HG02759 (cell line): ENCODE measurements at regions not wholly inside any gene's neighbourhood (a gene's known extent, or its start where the extent isn't known, plus 50 kb on each side); places are given as distances from the start of the nearest gene placed in this dataset.
A peak's percentile ranks its signal among the peaks of the same experiment; 100 is the strongest.
"Not testable (repeated sequence)": the region's sequence is repeated elsewhere in the genome, so short reads cannot be mapped to it uniquely, and the experiment has no call there.

Experiments
- ATAC-seq: cut with Tn5 transposase; IDR thresholded peaks from one replicate; pipeline ENCODE4 v1.9.1; 2021; ENCODE audit warnings: mild to moderate bottlenecking, moderate library complexity; ENCODE audit not compliant: unreplicated experiment

GRCh38 chr4:123133397-123134050 lies 211.1 kb upstream of the NUDT6 start:
- peak; percentile 79 for ATAC-seq

DNA sequence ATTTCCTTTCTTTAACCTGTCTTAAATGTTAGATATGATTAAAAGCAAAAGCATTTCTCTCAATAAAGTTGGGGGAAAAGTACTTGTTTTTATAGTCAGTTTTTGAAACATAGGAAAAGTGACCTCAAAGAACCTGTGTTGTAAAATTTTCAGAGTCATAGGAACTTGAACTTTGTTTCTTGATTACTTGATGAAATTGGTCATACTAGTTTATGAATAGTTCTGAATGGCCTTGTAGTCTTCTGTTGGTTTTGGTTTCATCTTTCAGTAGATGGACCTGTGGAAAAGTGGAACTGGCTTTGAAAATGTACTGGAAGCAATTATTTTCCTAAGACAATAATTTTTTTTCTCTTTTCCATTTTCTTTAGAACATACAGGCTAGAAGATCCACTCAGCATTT lies 222.2 kb upstream of the NUDT6 start:
- ATAC-seq: no peak

DNA sequence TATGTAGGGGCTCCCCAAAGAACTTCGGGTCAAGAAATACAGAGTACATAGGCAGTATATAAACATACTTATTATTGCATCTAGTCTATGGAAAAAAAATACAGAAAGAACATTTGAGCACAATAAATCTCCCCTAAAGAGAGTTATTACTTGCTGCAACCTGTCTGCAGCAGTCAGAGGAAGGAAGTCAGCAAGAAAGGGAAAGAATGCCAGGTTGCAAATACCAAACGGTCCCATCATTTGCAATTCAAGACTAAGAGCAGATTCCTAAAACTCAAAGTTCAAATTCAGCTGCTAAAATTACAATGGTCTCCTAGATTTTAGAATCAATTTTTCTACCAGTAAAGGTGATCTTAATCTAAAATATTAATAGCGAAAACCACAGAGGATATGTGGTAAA lies 236.2 kb upstream of the NUDT6 start:
- no peak for ATAC-seq

DNA sequence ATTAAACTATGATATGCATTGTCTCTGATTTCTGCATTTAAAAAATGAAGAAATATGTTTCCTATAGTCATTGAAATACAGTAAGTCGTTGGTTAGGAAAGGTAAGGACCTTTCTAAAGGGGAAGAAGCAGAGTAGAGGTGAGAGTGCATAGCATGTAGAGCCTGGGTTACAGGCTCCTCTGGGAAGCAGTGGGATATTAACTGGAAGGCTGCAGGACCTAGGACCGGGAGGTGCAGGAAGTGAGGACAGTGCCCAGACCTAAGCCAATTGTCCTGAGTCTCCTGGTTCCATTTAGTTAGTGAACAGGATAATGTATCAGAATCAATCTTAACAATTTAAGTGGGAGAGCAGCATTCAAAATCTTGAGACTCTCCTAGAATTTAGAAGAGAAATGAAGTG lies 237.1 kb upstream of the NUDT6 start:
- no peak for ATAC-seq

GRCh38 chr4:123162859-123163258 lies 233.7 kb upstream of the SPRY1 start:
- no peak for ATAC-seq

DNA sequence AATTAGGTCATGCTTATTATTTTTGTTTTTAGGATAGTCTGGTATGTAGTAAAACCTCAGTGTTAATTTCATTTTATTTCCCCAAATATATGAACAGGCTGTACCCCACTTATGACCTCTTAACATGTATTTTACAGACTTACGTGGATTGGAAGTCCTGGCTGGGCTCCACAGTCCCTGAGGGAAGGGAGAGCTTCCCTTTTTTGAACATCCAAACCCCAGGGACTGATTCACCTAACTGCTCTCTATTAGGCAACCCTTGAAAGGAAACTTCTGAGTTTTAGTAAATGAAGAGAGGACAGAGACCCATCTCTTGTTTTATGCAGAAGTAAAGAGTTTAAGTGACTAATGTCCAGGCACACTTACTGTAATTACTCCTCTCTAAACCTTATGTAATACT lies 233.1 kb upstream of the SPRY1 start:
- ATAC-seq: no peak

- no peak for ATAC-seq
These were observed 230.6 kb upstream of the SPRY1 start for GRCh38 chr4:123166023-123166422.

GRCh38 chr4:123167931-123168330 lies 228.7 kb upstream of the SPRY1 start:
- ATAC-seq: no peak

DNA sequence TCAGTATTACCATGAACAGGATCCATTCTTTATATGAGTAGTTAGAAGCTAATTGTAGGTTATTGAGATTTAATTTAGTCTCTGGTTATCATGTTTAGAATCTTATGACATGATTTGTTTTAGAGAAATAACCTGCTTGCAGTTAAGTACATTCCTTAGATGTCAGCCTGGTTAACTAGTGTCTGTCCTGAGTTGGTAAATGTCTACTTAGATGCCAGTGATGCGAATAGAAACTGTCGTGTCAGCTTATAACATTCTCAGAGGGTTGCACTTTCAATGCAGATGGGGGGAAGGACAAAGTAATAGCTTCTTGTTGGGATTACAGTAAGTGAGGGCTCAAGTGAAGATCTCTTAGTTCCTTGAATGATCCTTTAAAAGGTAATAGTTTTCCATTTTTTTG lies 227.8 kb upstream of the SPRY1 start:
- no peak for ATAC-seq

DNA sequence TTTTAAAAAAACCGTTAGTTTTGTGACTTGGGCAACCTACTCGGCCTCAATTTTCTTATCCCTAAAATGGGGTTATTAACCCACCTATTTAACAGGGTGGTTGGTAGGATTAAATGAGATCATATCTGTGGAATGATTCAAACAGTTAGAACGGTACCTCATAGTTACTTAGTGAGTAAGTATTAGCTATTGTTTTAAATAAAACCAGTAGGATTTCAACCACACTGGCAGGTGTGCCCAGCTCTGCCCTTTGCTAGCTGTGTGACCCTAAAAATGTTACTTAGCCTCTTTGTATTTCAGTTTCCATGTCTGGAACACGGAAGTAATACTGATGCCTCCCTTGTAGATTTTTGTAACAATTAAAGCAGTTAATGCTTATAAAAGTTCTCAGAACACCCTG lies 225.8 kb upstream of the SPRY1 start:
- no peak for ATAC-seq

DNA sequence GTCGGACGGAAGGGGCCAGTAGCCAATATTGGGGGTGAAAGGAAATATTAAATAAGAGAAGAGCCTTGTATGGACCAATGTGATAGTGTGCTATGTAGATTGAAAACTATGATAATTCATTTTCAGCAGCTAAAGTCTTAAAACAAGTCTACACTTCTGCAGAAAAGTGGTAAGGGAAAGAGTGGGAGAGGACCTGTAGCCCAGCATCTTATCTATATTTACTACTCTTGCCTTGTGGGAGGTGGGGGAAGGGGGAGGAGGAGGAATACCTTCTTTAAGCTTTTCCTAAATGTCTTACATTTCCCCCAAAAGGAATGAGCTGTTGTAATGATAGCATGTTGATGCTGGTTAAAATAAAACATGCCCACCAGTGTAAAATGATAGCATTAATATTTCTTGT lies 220.0 kb upstream of the SPRY1 start:
- ATAC-seq: no peak

DNA sequence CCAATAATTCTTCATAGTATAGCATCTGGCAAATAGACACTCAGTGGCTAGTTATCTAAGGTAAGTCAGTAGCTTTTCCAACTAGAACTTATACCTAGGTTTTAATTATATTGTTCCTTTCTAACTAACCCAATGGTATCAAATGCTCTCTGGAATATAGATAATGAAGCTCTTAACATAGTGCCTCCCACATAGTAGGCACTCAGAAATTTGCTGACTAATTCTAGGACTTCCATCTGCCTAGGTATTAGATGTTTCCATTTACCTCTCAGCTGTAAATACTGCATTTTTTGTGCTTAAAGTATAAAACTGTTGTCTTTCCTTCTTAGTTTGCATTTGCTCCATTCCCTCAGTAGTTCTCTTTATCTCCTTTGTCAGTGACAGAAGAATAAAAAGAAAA lies 214.3 kb upstream of the SPRY1 start:
- ATAC-seq: no peak

GRCh38 chr4:123183308-123183707 lies 213.3 kb upstream of the SPRY1 start:
- no peak for ATAC-seq

- not testable (repeated sequence) for ATAC-seq
These were observed 212.8 kb upstream of the SPRY1 start for GRCh38 chr4:123183754-123184153.

DNA sequence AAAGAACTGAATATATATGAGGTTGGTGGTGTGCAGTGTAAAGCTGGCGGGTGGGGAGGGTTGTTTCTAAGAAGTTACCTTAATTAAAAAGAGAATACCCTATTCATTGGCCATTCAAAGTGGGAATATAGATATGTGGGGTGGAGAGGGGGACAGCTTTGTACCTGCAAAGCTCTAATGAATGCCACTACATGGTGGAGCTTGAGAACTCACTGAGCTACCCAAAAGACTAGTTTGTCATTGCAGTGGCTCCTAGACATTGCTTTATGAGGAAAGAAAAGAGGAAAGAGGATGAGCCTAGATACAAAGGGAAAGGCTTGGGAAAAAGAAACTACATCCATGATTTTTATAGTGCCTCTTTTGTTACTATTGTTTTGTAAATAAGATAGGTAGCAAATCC lies 209.9 kb upstream of the SPRY1 start:
- no peak for ATAC-seq

GRCh38 chr4:123190176-123190575 lies 206.4 kb upstream of the SPRY1 start:
- ATAC-seq: no peak

- ATAC-seq: no peak
These were observed 204.9 kb upstream of the SPRY1 start for GRCh38 chr4:123191728-123192127.

DNA sequence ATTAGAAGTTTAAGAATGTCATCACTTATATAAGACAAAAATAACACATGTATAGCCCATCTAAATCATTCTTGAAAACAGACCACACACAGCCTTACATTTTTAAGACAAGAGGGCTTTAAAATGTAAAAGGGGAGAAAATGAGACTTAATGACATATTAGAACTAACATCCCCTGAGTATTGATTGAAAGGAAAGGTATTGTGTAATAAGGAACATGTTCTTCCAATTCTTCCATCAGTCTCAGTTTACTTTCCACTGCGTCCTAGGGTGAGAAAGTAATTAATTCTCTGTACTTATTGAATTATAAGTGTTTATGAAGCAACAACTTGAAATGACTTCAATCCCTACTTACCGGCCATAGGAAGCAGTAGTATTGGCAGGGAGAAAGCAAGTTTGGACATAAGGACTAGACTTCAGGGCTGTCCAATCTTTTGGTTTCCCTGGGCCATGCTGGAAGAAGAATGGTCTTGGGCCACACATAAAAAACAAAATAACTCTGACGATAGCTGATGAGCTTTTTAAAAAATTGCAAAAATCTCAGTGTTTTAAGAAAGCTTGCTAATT lies 202.7 kb upstream of the SPRY1 start:
- no peak for ATAC-seq

DNA sequence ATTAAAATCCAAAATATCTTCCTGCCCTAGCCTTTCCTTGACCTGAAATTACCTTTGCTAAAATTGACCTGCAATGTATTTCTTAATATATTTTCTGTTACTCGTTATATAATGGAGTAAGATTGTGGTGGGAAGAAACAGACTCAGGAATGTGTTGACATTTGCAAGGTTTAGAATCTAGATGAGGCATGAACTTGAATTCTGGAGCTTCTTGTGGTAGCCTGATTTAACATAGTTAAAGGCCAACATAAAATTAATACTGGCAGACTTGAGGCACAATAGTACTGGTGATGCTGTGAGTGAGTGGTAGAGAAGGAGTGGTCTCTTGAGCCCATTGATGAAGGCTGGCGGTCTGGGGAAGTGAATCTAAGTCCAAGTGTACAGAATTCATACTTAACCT lies 197.9 kb upstream of the SPRY1 start:
- ATAC-seq: no peak

DNA sequence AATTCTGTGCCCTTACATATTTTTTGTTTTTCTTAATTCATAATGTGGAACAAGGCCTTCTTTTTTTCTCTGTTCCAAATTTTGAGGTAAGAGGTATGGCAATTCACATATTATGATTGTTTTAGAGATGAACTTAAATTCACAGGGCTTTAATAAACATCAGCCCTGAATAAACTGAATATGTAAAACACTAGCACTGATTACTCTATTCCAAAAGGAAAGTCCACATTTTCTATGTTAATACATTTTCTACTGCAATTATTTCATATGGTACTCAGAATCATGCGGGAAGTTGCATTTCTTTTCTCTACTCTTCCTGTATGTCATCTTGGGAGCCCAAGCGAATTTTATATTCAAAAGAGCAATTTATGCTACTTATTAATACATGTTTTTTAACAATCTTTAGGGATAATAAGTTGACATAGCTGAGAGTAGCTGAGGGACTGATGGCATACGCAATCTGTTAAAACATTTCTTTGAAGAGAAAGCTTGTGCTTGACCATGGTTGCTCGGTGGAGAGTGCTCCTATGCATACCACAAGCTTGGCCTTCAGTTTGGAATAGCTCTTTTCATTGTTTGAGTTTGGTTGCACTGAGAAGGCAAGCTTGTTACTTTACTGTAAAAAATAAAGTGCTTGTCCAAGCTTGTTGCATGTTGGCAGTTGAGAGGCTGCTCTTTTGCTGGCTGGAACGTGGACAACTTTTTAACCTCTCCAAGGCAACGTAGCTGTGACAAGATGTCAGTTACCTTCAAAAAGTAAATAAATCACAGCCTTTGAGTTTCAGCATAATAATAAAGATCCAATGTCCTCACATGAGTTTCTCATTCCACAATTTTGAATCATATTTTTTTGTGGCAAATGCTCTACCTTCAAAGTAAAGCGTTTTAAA lies 196.3 kb upstream of the SPRY1 start:
- no peak for ATAC-seq

DNA sequence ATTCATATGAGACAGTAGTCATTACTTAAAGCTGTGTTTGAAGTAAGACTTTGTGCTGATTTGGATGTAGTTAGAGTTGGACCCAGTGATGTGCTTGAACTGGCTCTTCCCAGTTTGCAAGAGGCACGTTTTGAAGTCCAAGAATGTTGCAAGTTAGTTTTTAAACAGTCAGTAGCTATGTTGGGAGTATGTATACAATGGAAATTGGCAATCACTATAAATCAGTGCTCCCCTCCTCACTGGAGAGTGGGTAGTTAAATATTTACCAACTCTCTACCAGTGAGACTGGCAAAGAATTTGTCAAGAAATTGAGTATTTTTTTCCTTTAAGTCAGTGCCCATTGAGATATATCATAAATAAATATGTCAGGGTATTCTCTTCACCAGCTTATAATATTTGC lies 191.9 kb upstream of the SPRY1 start:
- ATAC-seq: no peak

DNA sequence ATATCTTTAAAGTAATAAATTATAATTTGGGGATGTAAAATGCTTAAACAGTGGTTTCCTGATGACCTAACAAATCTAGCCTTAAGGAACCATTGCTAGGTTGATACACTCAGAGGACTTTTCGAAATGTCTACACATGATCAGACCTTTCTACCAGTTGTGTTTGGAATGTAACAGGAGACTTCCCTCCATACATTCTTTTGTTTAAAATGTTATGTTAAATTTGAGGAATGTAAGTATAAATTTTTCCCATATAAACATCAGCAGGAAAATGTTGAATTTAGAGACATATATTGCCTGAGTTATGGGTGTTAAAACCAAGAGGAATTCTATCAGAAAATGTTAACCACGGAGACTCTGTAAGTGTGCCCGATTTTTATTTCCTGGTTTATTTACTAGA lies 190.6 kb upstream of the SPRY1 start:
- ATAC-seq: no peak
